ENCODE measurements at regions not wholly inside any gene's neighbourhood (a gene's known extent, or its start where the extent isn't known, plus 50 kb on each side); places are given as distances from the start of the nearest gene placed in this dataset.

DNA sequence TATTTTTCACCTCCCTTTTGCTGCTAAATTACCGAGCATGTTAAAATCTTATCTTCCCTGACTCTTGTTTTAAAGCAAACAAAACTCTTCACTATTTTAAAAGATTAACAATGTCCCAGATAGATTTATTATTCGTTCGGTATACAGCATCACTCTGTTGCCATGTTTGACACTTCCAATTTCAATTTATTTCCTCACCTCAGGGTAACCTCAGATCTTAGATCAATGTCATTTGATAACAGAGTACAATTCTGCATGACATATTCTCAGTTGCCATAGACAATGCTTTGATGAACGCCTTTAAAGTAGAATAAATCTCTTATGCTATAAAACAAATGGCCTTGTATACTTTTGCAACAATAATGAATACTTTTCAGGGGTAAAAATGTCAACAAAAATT is 1078.1 kb upstream of the IGFBP7 start:
- no peak for DNase-seq

- no peak for DNase-seq
Measured at GRCh38 chr4:58175024-58175423, 1064.8 kb upstream of the IGFBP7 start.

DNA sequence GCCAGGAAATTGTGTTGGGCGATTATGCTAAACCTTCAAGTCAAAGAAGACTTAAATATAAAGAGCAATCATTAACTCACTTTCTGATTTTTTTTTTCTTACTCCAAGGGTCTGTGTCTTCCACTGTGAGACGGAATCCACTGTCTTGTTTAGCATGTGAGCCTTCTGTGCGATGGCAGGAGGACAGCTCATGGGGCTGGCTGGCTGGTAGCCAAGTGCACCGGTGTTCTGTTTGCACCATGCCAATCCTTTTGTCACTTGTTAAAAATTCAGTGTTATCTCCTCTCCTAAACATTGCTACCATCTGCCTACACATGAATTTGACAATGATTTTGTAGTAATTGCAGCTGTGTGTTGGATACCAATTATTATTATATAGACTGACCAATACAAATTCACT is 1056.3 kb upstream of the IGFBP7 start:
- DNase-seq = no peak

- DNase-seq = no peak
Measured at GRCh38 chr4:58163156-58163555, 1053.0 kb upstream of the IGFBP7 start.

GRCh38 chr4:58149404-58150085 is 1039.4 kb upstream of the IGFBP7 start:
- DNase-seq = no peak

DNA sequence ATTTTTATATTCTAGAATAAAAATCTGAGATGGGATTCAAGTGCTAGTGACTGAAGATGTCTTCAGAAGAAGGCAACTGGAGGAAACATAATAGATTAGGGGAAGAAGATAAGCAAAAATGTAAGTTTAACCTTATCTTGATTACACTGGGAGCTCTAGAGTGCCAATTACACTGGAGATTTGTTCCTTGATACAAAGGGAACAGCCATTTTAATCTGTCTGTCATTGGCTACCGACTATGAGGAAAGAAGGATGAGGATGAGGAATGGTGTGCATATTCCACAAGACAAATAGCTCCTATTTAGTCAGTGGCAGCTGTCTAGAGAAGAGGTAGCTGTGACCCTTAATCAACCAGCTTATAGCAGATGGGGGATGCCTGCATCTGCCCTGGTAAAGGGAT is 1034.5 kb upstream of the IGFBP7 start:
- DNase-seq = no peak

DNA sequence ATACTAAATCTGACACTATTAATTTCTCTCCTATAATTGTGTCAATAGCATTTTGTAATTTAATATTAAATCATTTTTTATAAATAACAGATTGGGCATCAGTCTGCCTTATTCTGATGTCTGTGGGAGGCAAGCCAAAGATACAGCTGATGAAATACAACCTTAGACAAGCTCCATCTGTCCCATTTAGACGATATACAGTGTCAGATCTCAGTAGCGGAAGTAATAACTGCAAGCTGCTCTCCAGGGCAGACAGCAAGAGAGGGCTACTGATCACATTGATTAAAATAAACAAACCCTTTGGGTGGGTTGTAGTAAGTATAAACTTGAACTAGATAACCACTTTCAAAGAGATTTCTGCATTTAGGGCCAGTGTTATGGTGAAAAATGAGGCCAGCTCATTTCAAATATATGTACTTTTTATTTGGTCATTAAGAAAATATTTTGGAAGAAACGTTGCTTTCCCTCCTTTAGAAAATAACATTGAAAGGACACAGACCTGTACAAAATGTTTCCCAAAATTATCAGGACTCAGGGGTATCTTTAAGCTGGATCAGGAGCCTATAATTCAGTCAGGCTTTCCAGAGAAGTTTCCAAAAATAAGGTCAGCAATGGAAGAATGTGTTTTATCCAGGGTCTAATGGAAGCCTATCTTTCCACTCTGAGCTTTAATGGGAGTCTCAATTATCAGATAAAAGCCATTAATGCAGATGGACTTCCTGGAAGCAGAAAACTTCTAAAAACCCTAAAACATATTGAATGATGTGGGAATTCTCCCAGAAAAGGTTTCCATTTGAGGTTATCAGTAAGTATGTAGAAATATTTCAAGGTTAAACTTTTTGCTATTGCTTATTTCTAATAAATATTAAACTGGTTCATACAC is 1028.8 kb upstream of the IGFBP7 start:
- no peak for DNase-seq

DNA sequence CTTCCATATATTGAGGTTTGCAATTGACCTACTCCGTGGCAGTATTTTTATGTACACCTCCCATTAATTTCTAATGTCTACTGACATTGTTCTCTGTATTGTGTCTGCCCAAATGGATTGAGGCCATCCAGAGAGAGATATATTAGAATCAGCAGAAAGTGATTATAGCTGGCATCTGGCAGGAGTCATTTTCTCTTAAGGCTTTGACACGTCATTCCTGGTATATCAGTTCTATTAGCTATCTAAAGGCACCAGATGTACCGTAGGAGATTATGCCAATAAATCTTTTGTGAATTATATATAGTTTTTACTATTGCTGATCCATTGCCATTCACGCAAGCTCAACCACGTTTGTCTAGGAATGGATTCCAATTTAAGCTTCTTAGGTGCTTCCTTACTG is 1026.4 kb upstream of the IGFBP7 start:
- DNase-seq = no peak

DNA sequence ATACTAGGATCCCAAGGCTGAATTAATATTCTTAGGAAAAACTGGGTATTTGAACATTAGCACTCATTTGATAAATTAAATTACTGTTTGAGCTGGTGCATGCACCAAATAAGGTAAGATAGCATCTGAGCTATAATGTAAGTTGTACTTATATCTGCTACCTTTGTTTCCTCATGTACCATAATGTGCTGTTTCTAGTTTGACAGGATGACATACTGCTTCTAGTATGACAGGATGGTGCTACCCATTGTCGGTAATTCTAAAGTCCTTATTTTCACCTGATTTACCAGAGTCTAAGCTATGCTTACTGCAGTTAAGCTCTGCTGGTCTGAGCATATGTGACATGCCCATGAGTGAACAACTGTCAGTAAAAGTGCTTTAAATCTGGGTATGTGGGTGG is 1017.5 kb upstream of the IGFBP7 start:
- no peak for DNase-seq

DNA sequence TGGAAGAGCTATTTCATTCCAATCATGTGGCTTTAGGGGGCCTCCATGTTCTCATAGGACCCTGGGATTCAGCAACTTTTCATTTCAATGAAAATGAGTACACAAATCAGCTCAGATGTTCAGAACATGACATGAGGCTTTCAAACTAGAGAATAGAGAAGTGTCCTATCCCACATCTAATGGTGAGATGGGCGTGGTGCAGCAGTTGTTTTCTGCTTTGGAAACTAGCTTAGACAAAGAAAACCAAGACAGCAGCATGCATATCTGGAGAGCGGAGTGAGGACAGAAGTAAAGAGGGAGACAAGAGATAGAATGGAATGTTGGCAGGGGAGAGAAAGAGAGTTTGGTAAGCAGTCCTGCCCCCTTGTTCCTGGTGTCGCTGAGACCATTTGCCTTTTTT is 1009.1 kb upstream of the IGFBP7 start:
- DNase-seq = no peak

DNA sequence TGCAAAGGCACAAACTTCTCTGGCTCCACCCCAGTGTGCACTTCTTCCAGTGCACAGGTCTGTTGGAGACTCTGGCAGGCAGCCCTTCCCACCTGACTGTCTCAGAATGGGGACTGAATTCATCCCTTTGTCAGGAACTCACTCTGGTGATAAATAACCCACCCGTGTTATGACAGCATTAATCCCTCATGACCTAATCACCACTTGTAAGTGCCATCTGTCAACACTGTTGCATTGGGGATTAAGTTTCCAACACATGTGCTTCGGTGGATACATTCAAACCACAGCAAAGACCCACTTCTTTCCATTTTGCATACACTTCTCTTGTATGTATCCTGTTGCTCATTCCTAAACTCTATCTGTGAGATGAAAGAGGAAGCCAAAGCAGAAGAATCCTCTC is 1002.9 kb upstream of the IGFBP7 start:
- DNase-seq = no peak

DNA sequence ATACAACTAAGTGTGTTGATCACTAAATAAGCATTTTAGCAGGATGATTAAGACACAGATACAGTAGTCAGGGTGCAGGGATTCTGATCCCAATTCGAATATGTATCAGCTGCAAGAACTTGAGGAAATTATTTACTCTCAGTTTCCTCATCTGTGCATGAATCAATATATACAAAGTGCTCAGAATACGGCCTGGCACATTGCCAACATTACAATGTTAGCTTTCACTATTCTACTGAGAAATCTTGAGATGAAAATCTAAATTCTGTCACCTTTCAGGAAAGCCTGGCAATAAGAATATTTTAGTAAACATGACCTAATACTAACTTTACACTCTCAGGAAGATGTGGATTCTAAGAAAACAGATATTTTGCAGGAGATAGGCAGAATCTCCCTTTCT is 1001.6 kb upstream of the IGFBP7 start:
- no peak for DNase-seq

DNA sequence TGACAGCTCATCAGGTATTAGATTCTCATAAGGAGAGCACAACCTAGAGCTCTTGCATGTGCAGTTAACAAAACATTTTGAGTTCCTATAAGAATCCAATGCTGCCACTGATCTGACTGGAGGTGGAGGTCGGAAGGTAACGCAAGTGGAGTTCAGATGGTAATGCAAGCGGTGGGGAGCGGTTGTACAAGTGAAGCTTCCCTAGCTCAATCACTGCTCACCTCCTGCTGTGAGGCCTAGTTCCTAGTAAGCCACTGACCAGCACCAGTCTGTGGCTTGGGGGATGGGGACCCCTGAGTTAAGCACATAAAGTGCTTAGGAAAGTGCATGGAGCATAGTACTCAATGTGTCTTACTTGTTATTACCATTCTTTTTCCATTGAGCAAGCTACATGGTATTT is 983.2 kb upstream of the IGFBP7 start:
- DNase-seq = no peak

DNA sequence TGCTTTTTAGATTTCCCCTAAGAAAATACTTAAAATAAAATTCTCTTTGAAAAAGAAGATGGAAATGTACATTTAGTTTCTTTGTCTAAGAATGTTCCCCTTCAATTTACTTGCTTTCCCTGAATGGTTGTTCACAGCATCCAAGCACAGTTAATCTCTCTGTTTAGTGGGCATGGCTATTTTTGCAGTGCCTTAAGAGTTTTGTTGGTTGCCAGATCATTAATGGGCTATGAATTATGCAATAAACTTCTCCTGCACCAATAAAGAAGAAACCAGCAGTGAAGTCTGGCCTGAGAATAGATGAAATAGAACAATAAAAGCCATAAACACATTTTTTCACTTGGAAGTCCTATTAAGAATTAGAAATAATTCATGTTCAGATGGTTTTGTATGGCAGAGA is 980.4 kb upstream of the IGFBP7 start:
- no peak for DNase-seq

DNA sequence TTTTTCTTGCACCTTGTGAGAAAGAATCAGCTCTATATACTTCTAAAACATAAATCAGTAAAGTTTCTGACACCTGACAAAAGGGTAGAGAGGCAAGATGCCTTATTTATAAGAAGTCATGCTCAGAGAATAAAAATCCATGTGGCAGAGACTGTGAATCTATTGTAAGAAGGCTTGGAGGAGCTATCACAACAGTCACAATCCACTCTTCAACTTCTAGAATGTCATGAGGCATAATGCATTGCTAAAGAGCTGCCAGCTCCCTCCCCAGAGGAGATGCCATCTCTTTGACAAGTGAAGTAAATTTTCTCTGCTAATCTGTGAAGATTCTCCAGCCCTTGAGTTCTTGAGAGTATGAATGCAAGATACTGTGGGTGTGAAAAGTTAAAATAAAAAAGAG is 971.2 kb upstream of the IGFBP7 start:
- DNase-seq = no peak

- no peak for DNase-seq
Measured at GRCh38 chr4:58075724-58076123, 965.5 kb upstream of the IGFBP7 start.

DNA sequence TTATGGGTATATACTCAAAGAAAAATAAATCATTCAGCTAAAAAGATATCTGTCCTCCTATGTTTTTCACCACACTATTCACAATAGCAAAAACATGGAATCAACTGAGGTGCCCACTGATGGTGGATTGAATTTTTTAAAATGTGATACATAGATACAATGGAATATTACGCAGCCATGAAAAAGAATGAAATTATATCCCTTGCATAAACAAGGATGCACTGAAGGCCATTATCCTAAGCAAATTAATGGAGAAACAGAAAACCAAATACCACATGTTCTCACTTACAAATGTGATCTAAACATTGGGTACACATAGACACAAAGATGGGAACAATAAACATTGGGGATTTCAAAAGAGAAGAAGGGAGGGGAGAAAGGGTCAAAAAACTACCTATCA is 964.2 kb upstream of the IGFBP7 start:
- no peak for DNase-seq

GRCh38 chr4:58070726-58071125 is 960.5 kb upstream of the IGFBP7 start:
- no peak for DNase-seq

GRCh38 chr4:58064653-58065052 is 954.5 kb upstream of the IGFBP7 start:
- DNase-seq = no peak

GRCh38 chr4:58063404-58064160 is 953.4 kb upstream of the IGFBP7 start:
- no peak for DNase-seq

- DNase-seq = no peak
Measured at GRCh38 chr4:58061967-58062366, 951.8 kb upstream of the IGFBP7 start.

DNA sequence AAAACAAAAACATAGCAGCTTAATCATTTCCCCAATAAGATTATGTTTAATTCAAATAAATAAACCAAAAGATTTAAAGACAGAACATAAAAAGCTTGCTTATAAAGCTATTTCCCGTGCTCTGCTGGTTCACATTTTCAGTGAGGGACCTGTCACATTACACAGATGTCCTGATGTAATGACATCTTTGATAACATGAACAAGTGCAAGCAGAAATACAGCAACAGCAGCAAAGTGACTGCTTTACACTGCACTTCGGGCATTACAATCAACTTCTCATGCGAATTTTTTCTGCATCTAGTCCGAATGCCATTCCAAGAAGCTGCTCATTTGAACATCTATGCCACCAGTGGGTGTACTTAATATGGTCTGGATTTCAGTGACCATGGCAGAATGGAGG is 940.3 kb upstream of the IGFBP7 start:
- DNase-seq = no peak

DNA sequence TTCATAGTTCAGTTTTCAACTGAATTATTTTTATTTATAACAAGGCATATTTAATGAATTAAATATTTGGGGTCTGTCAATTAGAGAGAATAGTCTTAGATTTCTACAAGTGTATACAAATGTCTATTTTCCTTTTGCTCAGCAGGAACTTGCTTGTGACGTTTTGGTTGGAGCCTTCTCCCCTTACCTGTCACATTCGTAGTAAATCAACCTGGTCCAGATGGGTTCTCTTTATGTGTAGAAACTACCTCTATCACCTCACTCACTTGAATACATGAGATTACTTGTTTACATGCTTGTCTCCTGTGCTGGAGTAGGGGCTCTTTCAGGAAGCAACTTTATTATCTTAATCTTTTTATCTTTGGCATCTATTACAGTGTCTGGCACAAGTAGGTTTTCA is 938.3 kb upstream of the IGFBP7 start:
- no peak for DNase-seq

GRCh38 chr4:58042176-58042575 is 932.0 kb upstream of the IGFBP7 start:
- no peak for DNase-seq

Measured in central memory CD4-positive, alpha-beta T cell (primary cell).